ENCODE measurements at regions not wholly inside any gene's neighbourhood (a gene's known extent, or its start where the extent isn't known, plus 50 kb on each side); places are given as distances from the start of the nearest gene placed in this dataset.

DNA sequence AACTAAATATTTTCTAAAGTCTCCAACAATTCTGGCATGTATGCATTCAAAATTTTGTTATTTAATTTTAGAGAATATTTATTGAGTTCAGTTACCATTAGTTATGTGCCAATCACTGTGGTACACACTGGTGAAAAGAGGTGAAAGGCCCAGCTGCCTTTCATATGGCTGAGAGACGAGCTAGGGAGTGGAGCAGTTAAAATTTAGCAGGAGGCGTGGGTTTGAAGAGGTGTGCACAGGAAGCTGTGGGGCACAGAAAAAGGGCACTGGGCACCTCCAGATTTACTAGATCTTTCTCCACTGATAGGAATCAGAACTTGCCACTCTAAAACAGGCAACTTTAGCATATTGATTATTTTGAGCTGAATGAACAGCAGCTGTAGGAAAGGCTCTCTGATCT lies 347.1 kb downstream of the CD83 start:
- no peak overlapping the region for H3K4me3 ChIP-seq (replicated peaks in 1 of 2; ENCODE audit: low read depth in 1 of 2, low read length in 2 of 2)
- ChIA-PET CTCF (no interaction called here), RAD21 (ENCODE audit: low non-redundant PET in 1 of 2, low total read pairs in 2 of 2, uncharacterized antibody in 2 of 2, unreplicated experiment in 2 of 2) (no interaction called here), POLR2A (no interaction called here)
- H3K4me2 ChIP-seq (ENCODE audit: low read length) = no peak overlapping the region
- H3K36me3 ChIP-seq (ENCODE audit: control insufficient read depth in 1 of 2, insufficient read depth in 2 of 2, low read length in 2 of 2) = no peaks in the 10 kb centered on the region
- H4K20me1 ChIP-seq (ENCODE audit: insufficient read depth) = no peaks in the 10 kb centered on the region
- no TSS peak for BruUV-seq (replicated peaks)
- H3K9me3 ChIP-seq (ENCODE audit: control insufficient read depth in 1 of 2, insufficient read depth in 1 of 2, low read depth in 1 of 2, low read length in 2 of 2) = no peaks in the 10 kb centered on the region
- no peak for DNase-seq (ENCODE audit: low read depth, low spot score)
- TF ChIP-seq, protein P1, sequence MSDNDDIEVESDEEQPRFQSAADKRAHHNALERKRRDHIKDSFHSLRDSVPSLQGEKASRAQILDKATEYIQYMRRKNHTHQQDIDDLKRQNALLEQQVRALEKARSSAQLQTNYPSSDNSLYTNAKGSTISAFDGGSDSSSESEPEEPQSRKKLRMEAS (IDR thresholded peaks at IDR 0.05) = no peak
- no peak for TF ChIP-seq EZH2phosphoT487 (IDR thresholded peaks at IDR 0.05; ENCODE audit: borderline replicate concordance)
- no peak for TF ChIP-seq SRF (IDR thresholded peaks at IDR 0.05; ENCODE audit: low read depth)
- TF ChIP-seq CEBPB (IDR thresholded peaks at IDR 0.05; ENCODE audit: low read depth) = no peak
- TF ChIP-seq SIN3A (IDR thresholded peaks at IDR 0.05; ENCODE audit: low read depth) = no peak
- no peak for TF ChIP-seq TCF7L2 (IDR thresholded peaks at IDR 0.05; ENCODE audit: borderline replicate concordance, extremely low read depth, insufficient read depth, insufficient read length)
- no peak for TF ChIP-seq CBX3 (IDR thresholded peaks at IDR 0.05; ENCODE audit: low read depth)
- TF ChIP-seq ZNF274 (IDR thresholded peaks at IDR 0.05; ENCODE audit: low read depth, low read length) = no peak
- no peak for TF ChIP-seq RAD21 (IDR thresholded peaks at IDR 0.05; ENCODE audit: low read depth)
- TF ChIP-seq, protein P2, sequence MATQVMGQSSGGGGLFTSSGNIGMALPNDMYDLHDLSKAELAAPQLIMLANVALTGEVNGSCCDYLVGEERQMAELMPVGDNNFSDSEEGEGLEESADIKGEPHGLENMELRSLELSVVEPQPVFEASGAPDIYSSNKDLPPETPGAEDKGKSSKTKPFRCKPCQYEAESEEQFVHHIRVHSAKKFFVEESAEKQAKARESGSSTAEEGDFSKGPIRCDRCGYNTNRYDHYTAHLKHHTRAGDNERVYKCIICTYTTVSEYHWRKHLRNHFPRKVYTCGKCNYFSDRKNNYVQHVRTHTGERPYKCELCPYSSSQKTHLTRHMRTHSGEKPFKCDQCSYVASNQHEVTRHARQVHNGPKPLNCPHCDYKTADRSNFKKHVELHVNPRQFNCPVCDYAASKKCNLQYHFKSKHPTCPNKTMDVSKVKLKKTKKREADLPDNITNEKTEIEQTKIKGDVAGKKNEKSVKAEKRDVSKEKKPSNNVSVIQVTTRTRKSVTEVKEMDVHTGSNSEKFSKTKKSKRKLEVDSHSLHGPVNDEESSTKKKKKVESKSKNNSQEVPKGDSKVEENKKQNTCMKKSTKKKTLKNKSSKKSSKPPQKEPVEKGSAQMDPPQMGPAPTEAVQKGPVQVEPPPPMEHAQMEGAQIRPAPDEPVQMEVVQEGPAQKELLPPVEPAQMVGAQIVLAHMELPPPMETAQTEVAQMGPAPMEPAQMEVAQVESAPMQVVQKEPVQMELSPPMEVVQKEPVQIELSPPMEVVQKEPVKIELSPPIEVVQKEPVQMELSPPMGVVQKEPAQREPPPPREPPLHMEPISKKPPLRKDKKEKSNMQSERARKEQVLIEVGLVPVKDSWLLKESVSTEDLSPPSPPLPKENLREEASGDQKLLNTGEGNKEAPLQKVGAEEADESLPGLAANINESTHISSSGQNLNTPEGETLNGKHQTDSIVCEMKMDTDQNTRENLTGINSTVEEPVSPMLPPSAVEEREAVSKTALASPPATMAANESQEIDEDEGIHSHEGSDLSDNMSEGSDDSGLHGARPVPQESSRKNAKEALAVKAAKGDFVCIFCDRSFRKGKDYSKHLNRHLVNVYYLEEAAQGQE (IDR thresholded peaks at IDR 0.05; ENCODE audit: low read depth) = no peak
- no peaks in the 10 kb centered on the region for H3K4me1 ChIP-seq (ENCODE audit: control insufficient read depth in 1 of 2, insufficient read depth in 2 of 2, low read length in 2 of 2)
- H3K79me2 ChIP-seq (ENCODE audit: insufficient read depth, low read length) = no peaks in the 10 kb centered on the region
- H3K27ac ChIP-seq (ENCODE audit: low read depth, low read length) = no peak overlapping the region
- no peak for ATAC-seq
- intact Hi-C loops (cut with micrococcal nuclease) = no loop called here
- H3K27me3 ChIP-seq (ENCODE audit: insufficient read depth, low read length) = no peaks in the 10 kb centered on the region
- H2AFZ ChIP-seq (ENCODE audit: low read depth, low read length, poor library complexity, severe bottlenecking) = no peak overlapping the region
- H3K9me2 ChIP-seq (ENCODE audit: insufficient read depth) = no peaks in the 10 kb centered on the region
- H3K9ac ChIP-seq (ENCODE audit: low read length) = no peak overlapping the region

Data from HCT116 (cell line).